ENCODE measurements at regions not wholly inside any gene's neighbourhood (a gene's known extent, or its start where the extent isn't known, plus 50 kb on each side); places are given as distances from the start of the nearest gene placed in this dataset.

- Histone ChIP-seq H3K4me1 (peaks cover 12% of the 10 kb centered on the region), H3K27ac (no peak overlapping the region), H3K36me3 (ENCODE audit: insufficient read depth in 1 of 2, low read depth in 1 of 2) (no peaks in the 10 kb centered on the region), H3K9me3 (no peaks in the 10 kb centered on the region), H3K27me3 (ENCODE audit: insufficient read depth in 3 of 3, low read length in 2 of 3) (no peaks in the 10 kb centered on the region), H3K4me3 (no peak overlapping the region)
- 13 to 45% (median 15%) methylated on average over 6 of the region's 6 CpGs for WGBS, 3 donors
- DNase-seq (peak in 1 of 2 donors; percentile 55), ATAC-seq (peak; percentile 13 to 49 (median 41))
- no peak for TF ChIP-seq CTCF (IDR thresholded peaks at IDR 0.05)
- intact Hi-C loops (cut with DNase I) = no loop called here
Observed at GRCh38 chr2:217402761-217403383, 543.0 kb upstream of the TNP1 start.

- H3K9me3 ChIP-seq = no peaks in the 10 kb centered on the region
- H3K4me3 ChIP-seq = no peak overlapping the region
- peaks cover 12% of the 10 kb centered on the region for H3K4me1 ChIP-seq
- no peak overlapping the region for H3K27ac ChIP-seq
- DNase-seq (no peak), ATAC-seq (no peak)
- 91 to 95% (median 94%) methylated on average over 3 of the region's 3 CpGs for WGBS, 3 donors
- H3K27me3 ChIP-seq (ENCODE audit: insufficient read depth in 3 of 3, low read length in 2 of 3) = no peaks in the 10 kb centered on the region
- intact Hi-C loops (cut with DNase I) = no loop called here
- H3K36me3 ChIP-seq (ENCODE audit: insufficient read depth in 1 of 2, low read depth in 1 of 2) = no peaks in the 10 kb centered on the region
- TF ChIP-seq CTCF (IDR thresholded peaks at IDR 0.05) = no peak
Observed at GRCh38 chr2:217402144-217402543, 542.3 kb upstream of the TNP1 start.

GRCh38 chr2:217399291-217399690 is 539.4 kb upstream of the TNP1 start:
- H3K4me1 ChIP-seq = peaks cover 26% of the 10 kb centered on the region
- intact Hi-C loops (cut with DNase I) = no loop called here
- 80 to 83% (median 82%) methylated on average over 5 of the region's 5 CpGs for WGBS, 3 donors

GRCh38 chr2:217398860-217399259 is 539.0 kb upstream of the TNP1 start:
- Histone ChIP-seq H3K27me3 (ENCODE audit: insufficient read depth in 3 of 3, low read length in 2 of 3) (no peaks in the 10 kb centered on the region), H3K9me3 (no peaks in the 10 kb centered on the region), H3K36me3 (ENCODE audit: insufficient read depth in 1 of 2, low read depth in 1 of 2) (no peaks in the 10 kb centered on the region), H3K27ac (no peak overlapping the region), H3K4me1 (peaks cover 30% of the 10 kb centered on the region), H3K4me3 (no peak overlapping the region)
- intact Hi-C loops (cut with DNase I) = no loop called here
- ATAC-seq (no peak), DNase-seq (no peak)
- WGBS, 3 donors = 71 to 86% (median 83%) methylated on average over 8 to 9 of the region's 9 CpGs
- TF ChIP-seq CTCF (IDR thresholded peaks at IDR 0.05) = no peak

More at GRCh38 chr2:217399291-217399690, 539.4 kb upstream of the TNP1 start:
- H3K36me3 ChIP-seq (ENCODE audit: insufficient read depth in 1 of 2, low read depth in 1 of 2) = no peaks in the 10 kb centered on the region
- no peak for TF ChIP-seq CTCF (IDR thresholded peaks at IDR 0.05)
- H3K27me3 ChIP-seq (ENCODE audit: insufficient read depth in 3 of 3, low read length in 2 of 3) = no peaks in the 10 kb centered on the region
- no peak for DNase-seq
- H3K9me3 ChIP-seq = no peaks in the 10 kb centered on the region
- H3K4me3 ChIP-seq = no peak overlapping the region
- no peak overlapping the region for H3K27ac ChIP-seq
- no peak for ATAC-seq

- Histone ChIP-seq H3K9me3 (no peaks in the 10 kb centered on the region), H3K27ac (no peak overlapping the region), H3K36me3 (ENCODE audit: insufficient read depth in 1 of 2, low read depth in 1 of 2) (no peaks in the 10 kb centered on the region), H3K27me3 (ENCODE audit: insufficient read depth in 3 of 3, low read length in 2 of 3) (no peaks in the 10 kb centered on the region), H3K4me1 (peaks cover 32% of the 10 kb centered on the region), H3K4me3 (no peak overlapping the region)
- 95 to 98% (median 95%) methylated on average over 7 of the region's 7 CpGs for WGBS, 3 donors
- no peak for ATAC-seq
- intact Hi-C loops (cut with DNase I) = no loop called here
- no peak for TF ChIP-seq CTCF (IDR thresholded peaks at IDR 0.05)
- DNase-seq = no peak
Observed at GRCh38 chr2:217398101-217398500, 538.2 kb upstream of the TNP1 start.

Measured in psoas muscle (tissue), 7 donors.